H1 (cell line): ENCODE measurements at regions not wholly inside any gene's neighbourhood (a gene's known extent, or its start where the extent isn't known, plus 50 kb on each side); places are given as distances from the start of the nearest gene placed in this dataset.

Experiments
- CTCF ChIA-PET: fragments of 300-600 bp; sonication (Branson Sonifier 250); formaldehyde crosslinking; loops from one replicate; lab custom pipeline; 2021; ENCODE audit not compliant: partially characterized antibody; lab: Charles Lee
- POLR2A ChIA-PET: fragments of 300-600 bp; sonication (Branson Sonifier 250); formaldehyde crosslinking; loops from one replicate; lab custom pipeline; 2021; ENCODE audit warnings: inconsistent platforms; ENCODE audit not compliant: partially characterized antibody; lab: Charles Lee
- DNase-seq, 2 experiments: peaks; one replicate each; pipeline versions ENCODE4 v3.0.0 to v3.0.0-alpha.2; 2010 to 2022; ENCODE audit warnings: low spot score in 2 of 2, low read depth in 1 of 2, mixed read lengths in 1 of 2
- FAIRE-seq: peaks from 2 replicates; lab custom pipeline; 2011; peaks lifted over from hg19 to GRCh38; lab: Jason Lieb, UNC
- H2AFZ ChIP-seq: 2 replicates; pipeline ENCODE4 v1.8.1; 2012; ENCODE audit warnings: low read length, inconsistent platforms
- H2AK5ac ChIP-seq: 2 replicates; pipeline ENCODE4 v1.6.1; 2013; ENCODE audit warnings: low read depth, low read length
- H2BK120ac ChIP-seq: replicated peaks from 2 replicates; pipeline ENCODE3; 2013; ENCODE audit warnings: low read depth, low read length, inconsistent platforms
- H2BK12ac ChIP-seq: 2 replicates; pipeline ENCODE4 v1.6.1; 2013; ENCODE audit warnings: low read depth, low read length
- H2BK15ac ChIP-seq: 2 replicates; pipeline ENCODE4 v1.6.1; 2013; ENCODE audit warnings: low read length
- H2BK20ac ChIP-seq: 2 replicates; pipeline ENCODE4 v1.6.1; 2013; ENCODE audit warnings: low read length
- H2BK5ac ChIP-seq: 2 replicates; pipeline ENCODE4 v1.6.1; 2013; ENCODE audit warnings: low read depth, low read length
- H3K14ac ChIP-seq: 2 replicates; pipeline ENCODE4 v1.6.1; 2013; ENCODE audit warnings: inconsistent platforms; ENCODE audit not compliant: insufficient read length
- H3K18ac ChIP-seq: 2 replicates; pipeline ENCODE4 v1.6.1; 2013; ENCODE audit warnings: low read length; ENCODE audit errors: extremely low read depth
- H3K23ac ChIP-seq: 2 replicates; pipeline ENCODE4 v1.6.1; 2013; ENCODE audit warnings: inconsistent platforms; ENCODE audit not compliant: insufficient read length
- H3K23me2 ChIP-seq: 2 replicates; pipeline ENCODE4 v1.6.1; 2013; ENCODE audit warnings: low read depth, low read length
- H3K27ac ChIP-seq: 2 replicates; pipeline ENCODE4 v1.6.1; 2011; ENCODE audit warnings: low read depth, low read length, inconsistent platforms
- H3K27me3 ChIP-seq, 4 experiments: replicated peaks in 1 of 4; 1 replicate in 1 of 4; 2 replicates in 3 of 4; pipeline versions ENCODE4 v1.6.1 to v1.8.1; 2011 to 2013; ENCODE audit warnings: low read length in 3 of 4, mild to moderate bottlenecking in 3 of 4, inconsistent platforms in 2 of 4, mixed read lengths in 2 of 4, moderate library complexity in 1 of 4; ENCODE audit not compliant: control insufficient read depth in 3 of 4, insufficient read depth in 3 of 4; ENCODE audit errors: extremely low read depth in 1 of 4
- H3K36me3 ChIP-seq, 4 experiments: 2 replicates each; pipeline versions ENCODE4 v1.6.1 to v1.8.1; 2011 to 2013; ENCODE audit warnings: mild to moderate bottlenecking in 4 of 4, low read length in 3 of 4, moderate library complexity in 2 of 4, control low read depth in 1 of 4, inconsistent platforms in 1 of 4; ENCODE audit not compliant: insufficient read depth in 4 of 4, control insufficient read depth in 2 of 4
- H3K4ac ChIP-seq: replicated peaks from 2 replicates; pipeline ENCODE3; 2013; ENCODE audit warnings: low read length, low read depth, mixed read lengths, inconsistent platforms; ENCODE audit not compliant: insufficient read length
- H3K4me1 ChIP-seq, 4 experiments: replicated peaks in 1 of 4; 1 replicate in 1 of 4; 2 replicates in 3 of 4; pipeline versions ENCODE4 v1.6.1 to v1.8.1; 2011 to 2013; ENCODE audit warnings: low read length in 3 of 4, inconsistent platforms in 2 of 4, mixed read lengths in 1 of 4; ENCODE audit not compliant: insufficient read depth in 4 of 4, control insufficient read depth in 3 of 4
- H3K4me2 ChIP-seq, 2 experiments: 2 replicates each; pipeline versions ENCODE4 v1.6.1 to v1.8.1; 2011 to 2013; ENCODE audit warnings: low read depth in 2 of 2, low read length in 2 of 2, control low read depth in 1 of 2, inconsistent platforms in 1 of 2, mild to moderate bottlenecking in 1 of 2; ENCODE audit not compliant: insufficient read depth in 1 of 2
- H3K4me3 ChIP-seq, 4 experiments: fragments of 200-600, 300-600 bp in 1 of 4; sonication (generic), shearing (Covaris generic), sonication (Bioruptor Twin) in 1 of 4; 2 replicates each; pipeline versions ENCODE4 v1.5.1 to v1.8.1; 2011 to 2016; ENCODE audit warnings: low read length in 4 of 4, low read depth in 3 of 4, control low read depth in 2 of 4, inconsistent platforms in 2 of 4, mild to moderate bottlenecking in 2 of 4, mixed read lengths in 1 of 4, moderate library complexity in 1 of 4; ENCODE audit not compliant: insufficient read depth in 2 of 4; ENCODE audit errors: extremely low read depth in 1 of 4
- H3K56ac ChIP-seq: replicated peaks from 2 replicates; pipeline ENCODE3; 2013; ENCODE audit warnings: low read depth, mild to moderate bottlenecking, mixed read lengths, low read length, inconsistent platforms; ENCODE audit not compliant: insufficient read length
- H3K79me1 ChIP-seq: 2 replicates; pipeline ENCODE4 v1.6.1; 2013; ENCODE audit warnings: low read depth, low read length, control low read depth
- H3K79me2 ChIP-seq, 2 experiments: 2 replicates each; pipeline versions ENCODE4 v1.6.1 to v1.8.1; 2012 to 2013; ENCODE audit warnings: low read length in 2 of 2, mild to moderate bottlenecking in 2 of 2, inconsistent platforms in 1 of 2; ENCODE audit not compliant: insufficient read depth in 2 of 2, control insufficient read depth in 1 of 2
- H3K9ac ChIP-seq, 4 experiments: replicated peaks in 1 of 4; 1 replicate in 1 of 4; 2 replicates in 3 of 4; pipeline versions ENCODE4 v1.6.1 to v1.8.1; 2011 to 2013; ENCODE audit warnings: low read depth in 3 of 4, low read length in 3 of 4, control low read depth in 2 of 4, mild to moderate bottlenecking in 2 of 4, moderate library complexity in 2 of 4, inconsistent platforms in 1 of 4; ENCODE audit errors: extremely low read depth in 1 of 4
- H3K9me3 ChIP-seq, 2 experiments: 2 replicates each; pipeline versions ENCODE4 v1.6.1 to v1.8.1; 2012 to 2013; ENCODE audit warnings: mild to moderate bottlenecking in 2 of 2, moderate library complexity in 2 of 2, control low read depth in 1 of 2, inconsistent platforms in 1 of 2, low read depth in 1 of 2, low read length in 1 of 2, mixed read lengths in 1 of 2; ENCODE audit not compliant: insufficient read depth in 2 of 2
- H4K20me1 ChIP-seq, 2 experiments: replicated peaks in 1 of 2; 2 replicates each; pipeline versions ENCODE3 to v1.8.1; 2011 to 2013; ENCODE audit warnings: inconsistent platforms in 2 of 2, low read length in 2 of 2, mild to moderate bottlenecking in 1 of 2; ENCODE audit not compliant: insufficient read depth in 2 of 2, control insufficient read depth in 1 of 2
- H4K5ac ChIP-seq: 2 replicates; pipeline ENCODE4 v1.6.1; 2013; ENCODE audit warnings: low read length, low read depth, mixed read lengths, inconsistent platforms; ENCODE audit not compliant: insufficient read length
- H4K8ac ChIP-seq: 2 replicates; pipeline ENCODE4 v1.8.0; 2013; ENCODE audit warnings: mild to moderate bottlenecking, moderate library complexity, low read length, inconsistent platforms; ENCODE audit not compliant: insufficient read depth; ENCODE audit errors: extremely low read depth
- H4K91ac ChIP-seq: replicated peaks from 2 replicates; pipeline ENCODE3; 2013; ENCODE audit warnings: low read length, mixed read lengths, inconsistent platforms; ENCODE audit not compliant: insufficient read length
- CHD2 ChIP-seq: IDR thresholded peaks from 2 replicates; pipeline ENCODE4 v1.6.1; 2012; ENCODE audit warnings: low read length, improper control_type of control experiment
- EP300 ChIP-seq, 2 experiments: IDR thresholded peaks; 1 replicate in 1 of 2; 2 replicates in 1 of 2; pipeline ENCODE4 v1.6.1; 2011 to 2012; ENCODE audit warnings: low read depth in 2 of 2, low read length in 2 of 2, mild to moderate bottlenecking in 2 of 2, borderline replicate concordance in 1 of 2, inconsistent platforms in 1 of 2, moderate library complexity in 1 of 2
- GTF2F1 ChIP-seq: IDR thresholded peaks from 2 replicates; pipeline ENCODE4 v1.6.1; 2012; ENCODE audit warnings: low read depth, low read length, improper control_type of control experiment, borderline replicate concordance
- HDAC6 ChIP-seq: IDR thresholded peaks from one replicate; pipeline ENCODE4 v1.7.1; 2012; ENCODE audit warnings: low read depth, mild to moderate bottlenecking, inconsistent platforms, low read length, moderate library complexity
- NANOG ChIP-seq: IDR thresholded peaks from 2 replicates; pipeline ENCODE4 v1.6.1; 2011; ENCODE audit warnings: low read length, low read depth, mild to moderate bottlenecking, inconsistent platforms; ENCODE audit not compliant: insufficient read depth, poor library complexity, severe bottlenecking
- POLR2A ChIP-seq, 2 experiments: IDR thresholded peaks; 1 replicate in 1 of 2; 2 replicates in 1 of 2; pipeline ENCODE4 v1.6.1; 2011; ENCODE audit warnings: low read depth in 2 of 2, low read length in 2 of 2, mild to moderate bottlenecking in 2 of 2; ENCODE audit errors: control extremely low read depth in 1 of 2
- RAD21 ChIP-seq, 2 experiments: IDR thresholded peaks in 1 of 2; conservative IDR thresholded peaks in 1 of 2; 2 replicates each; pipeline ENCODE4 v1.6.1; 2011; ENCODE audit warnings: low read depth in 2 of 2, low read length in 2 of 2, improper control_type of control experiment in 1 of 2, inconsistent platforms in 1 of 2, mild to moderate bottlenecking in 1 of 2, moderate library complexity in 1 of 2
- WGBS, 2 experiments: shearing (Covaris generic) in 1 of 2; methylation state at CpG; one replicate each; pipeline versions ENCODE4 v1.1.6 to v1.1.7; 2013 to 2015; ENCODE audit warnings: low lambda C conversion rate in 2 of 2, mixed read lengths in 2 of 2, inconsistent platforms in 1 of 2, low coverage in 1 of 2, missing lambda C conversion rate in 1 of 2; ENCODE audit not compliant: insufficient replicate concordance in 2 of 2, insufficient coverage in 1 of 2, insufficient read length in 1 of 2; ENCODE audit errors: extremely low coverage in 1 of 2, missing lambda C conversion rate in 1 of 2; 5-methylcytosine and 5-hydroxymethylcytosine counted together

DNA sequence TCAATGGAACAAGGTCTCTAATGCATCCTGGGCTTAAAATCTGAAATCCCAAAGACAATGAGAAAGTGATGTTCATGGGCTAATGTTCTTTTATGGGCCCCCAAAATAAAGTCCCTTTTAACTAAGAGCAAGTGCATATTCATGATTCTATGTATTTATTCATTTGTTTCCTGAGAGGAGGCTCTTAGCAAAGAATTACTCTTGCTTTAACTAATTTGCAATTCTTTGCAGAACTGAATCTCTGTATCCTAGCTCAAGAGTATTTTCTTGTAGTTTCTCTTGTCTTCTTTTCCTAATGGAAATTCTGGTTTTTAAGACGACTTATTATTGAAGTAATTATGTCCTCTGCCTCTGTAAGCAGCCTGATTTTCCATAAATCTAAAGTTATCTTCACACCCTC lies 202.2 kb upstream of the TP63 start:
- Histone ChIP-seq H3K4me1 (peaks cover 0 to 9% (median 3%) of the 10 kb centered on the region in 4 experiments; a peak in 3 of 7 replicates), H2BK12ac (no peak overlapping the region), H3K27ac (no peak overlapping the region), H3K23ac (no peak overlapping the region), H2BK15ac (no peak overlapping the region), H3K9ac (no peak overlapping the region), H3K4me3 (no peak overlapping the region), H2BK20ac (no peak overlapping the region), H3K4ac (no peak overlapping the region), H4K5ac (no peak overlapping the region), H2BK5ac (no peak overlapping the region), H2AK5ac (no peak overlapping the region), H3K18ac (no peak overlapping the region), H4K8ac (no peak overlapping the region), H3K56ac (no peak overlapping the region), H2BK120ac (no peak overlapping the region), H3K27me3 (no peaks in the 10 kb centered on the region), H2AFZ (no peak overlapping the region), H3K14ac (no peak overlapping the region), H3K23me2 (no peaks in the 10 kb centered on the region), H3K36me3 (no peaks in the 10 kb centered on the region), H3K79me2 (no peaks in the 10 kb centered on the region), H4K91ac (no peak overlapping the region), H3K4me2 (no peak overlapping the region), H4K20me1 (no peaks in the 10 kb centered on the region), H3K79me1 (no peaks in the 10 kb centered on the region), H3K9me3 (no peaks in the 10 kb centered on the region)
- ChIA-PET CTCF (interaction anchor here (0.7 kb wide), 1 partner anchor 89 kb away, joined by 3 read pairs; no protein-coding TSS in a partner anchor), POLR2A (no interaction called here)
- FAIRE-seq: no peak
- 40% methylated on average over 1 of the region's 1 CpG; no CpG with 5 or more reads in 1 of the 2 experiments for WGBS, 2 experiments
- DNase-seq: no peak
- TF ChIP-seq POLR2A (IDR thresholded peaks at IDR 0.05; ENCODE audit: control extremely low read depth in 1 of 2, low read depth in 2 of 2, low read length in 2 of 2) (no peak), RAD21 (IDR thresholded peaks at IDR 0.05 in 1 of 2, conservative IDR thresholded peaks at IDR 0.05 in 1 of 2; ENCODE audit: low read depth in 2 of 2, low read length in 2 of 2) (no peak), CHD2 (no peak), HDAC6 (no peak), EP300 (IDR thresholded peaks at IDR 0.05; ENCODE audit: borderline replicate concordance in 1 of 2, low read depth in 2 of 2, low read length in 2 of 2) (no peak), NANOG (no peak), GTF2F1 (no peak)
